Activated CD4-positive, CD25-positive, alpha-beta regulatory T cell (primary cell): ENCODE measurements at regions not wholly inside any gene's neighbourhood (a gene's known extent, or its start where the extent isn't known, plus 50 kb on each side); places are given as distances from the start of the nearest gene placed in this dataset.
"Not testable (repeated sequence)": the region's sequence is repeated elsewhere in the genome, so short reads cannot be mapped to it uniquely, and the experiment has no call there.

ENCODE experiments used
- DNase-seq, 4 experiments: peaks; one replicate each; lab custom pipeline; 2025; lab: John Stamatoyannopoulos, UW

- no peak for DNase-seq
Measured at GRCh38 chr9:29150606-29151005, 1577.3 kb upstream of the C9orf72 start.

GRCh38 chr9:29160763-29161353 lies 1587.6 kb upstream of the C9orf72 start:
- no peak for DNase-seq

- DNase-seq = no peak
Measured at GRCh38 chr9:29174136-29174535, 1600.9 kb upstream of the C9orf72 start.

- DNase-seq = no peak
Measured at GRCh38 chr9:29176231-29176630, 1603.0 kb upstream of the C9orf72 start.

- DNase-seq = no peak
Measured at GRCh38 chr9:29176786-29177185, 1603.5 kb upstream of the C9orf72 start.

GRCh38 chr9:29183971-29184370 lies 1610.7 kb upstream of the C9orf72 start:
- no peak for DNase-seq

- DNase-seq = not testable (repeated sequence)
Measured at GRCh38 chr9:29188771-29189170, 1615.5 kb upstream of the C9orf72 start.

GRCh38 chr9:29189221-29189620 lies 1615.9 kb upstream of the C9orf72 start:
- not testable (repeated sequence) for DNase-seq

- DNase-seq = no peak
Measured at GRCh38 chr9:29198861-29199260, 1625.6 kb upstream of the C9orf72 start.

- no peak for DNase-seq
Measured at GRCh38 chr9:29199975-29200374, 1626.7 kb upstream of the C9orf72 start.

- no peak for DNase-seq
Measured at GRCh38 chr9:29200650-29201049, 1627.4 kb upstream of the C9orf72 start.

- no peak for DNase-seq
Measured at GRCh38 chr9:29203244-29203930, 1630.1 kb upstream of the C9orf72 start.

- DNase-seq = no peak
Measured at GRCh38 chr9:29208670-29209069, 1635.4 kb upstream of the C9orf72 start.

- no peak for DNase-seq
Measured at GRCh38 chr9:29209748-29210291, 1636.5 kb upstream of the C9orf72 start.

GRCh38 chr9:29211003-29211579 lies 1637.8 kb upstream of the C9orf72 start:
- DNase-seq = no peak

- DNase-seq = peak in 1 of 4 experiments; percentile 2
Measured at GRCh38 chr9:29211580-29212396, 1638.5 kb upstream of the C9orf72 start.

- no peak for DNase-seq
Measured at GRCh38 chr9:29212397-29213387, 1639.4 kb upstream of the C9orf72 start.

GRCh38 chr9:29213417-29214153 lies 1640.3 kb upstream of the C9orf72 start, which contains the start of gene LINGO2:
Gene LINGO2 (minus strand): TSS chr9:29213601.
- no peak for DNase-seq

- no peak for DNase-seq
Measured at GRCh38 chr9:29214154-29214689, 1640.9 kb upstream of the C9orf72 start.

- DNase-seq = no peak
Measured at GRCh38 chr9:29214690-29215253, 1641.5 kb upstream of the C9orf72 start.
